ENCODE measurements at regions not wholly inside any gene's neighbourhood (a gene's known extent, or its start where the extent isn't known, plus 50 kb on each side); places are given as distances from the start of the nearest gene placed in this dataset.

- H3K9me3 ChIP-seq (ENCODE audit: severe bottlenecking), result no peaks in the 10 kb centered on the region
- ATAC-seq (ENCODE audit: low read depth), result no peak
- H3K36me3 ChIP-seq (ENCODE audit: low read depth), result no peaks in the 10 kb centered on the region
- no peak overlapping the region for H3K27ac ChIP-seq (ENCODE audit: poor library complexity, severe bottlenecking)
- DNase-seq (ENCODE audit: low spot score), result no peak
- no peaks in the 10 kb centered on the region for H3K27me3 ChIP-seq (ENCODE audit: insufficient read depth, poor library complexity, severe bottlenecking)
- TF ChIP-seq CTCF (IDR thresholded peaks at IDR 0.05; ENCODE audit: poor library complexity, severe bottlenecking), result no peak
- H3K4me1 ChIP-seq (ENCODE audit: insufficient read depth, poor library complexity, severe bottlenecking), result peaks cover 10% of the 10 kb centered on the region
- H3K4me3 ChIP-seq (ENCODE audit: severe bottlenecking), result no peak overlapping the region
Measured at GRCh38 chr7:45982907-45983719, 62.0 kb upstream of the IGFBP3 start.

GRCh38 chr7:45982132-45982531, 61.1 kb upstream of the IGFBP3 start:
- no peak overlapping the region for H3K4me3 ChIP-seq (ENCODE audit: severe bottlenecking)
- H3K27ac ChIP-seq (ENCODE audit: poor library complexity, severe bottlenecking), result no peak overlapping the region
- H3K36me3 ChIP-seq (ENCODE audit: low read depth), result no peaks in the 10 kb centered on the region
- no peaks in the 10 kb centered on the region for H3K27me3 ChIP-seq (ENCODE audit: insufficient read depth, poor library complexity, severe bottlenecking)
- DNase-seq (ENCODE audit: low spot score) (no peak), ATAC-seq (ENCODE audit: low read depth) (no peak)
- peaks cover 20% of the 10 kb centered on the region for H3K4me1 ChIP-seq (ENCODE audit: insufficient read depth, poor library complexity, severe bottlenecking)
- no peak for TF ChIP-seq CTCF (IDR thresholded peaks at IDR 0.05; ENCODE audit: poor library complexity, severe bottlenecking)
- H3K9me3 ChIP-seq (ENCODE audit: severe bottlenecking), result no peaks in the 10 kb centered on the region

GRCh38 chr7:45980973-45981372, 59.9 kb upstream of the IGFBP3 start:
- H3K36me3 ChIP-seq (ENCODE audit: low read depth), result no peaks in the 10 kb centered on the region
- no peaks in the 10 kb centered on the region for H3K27me3 ChIP-seq (ENCODE audit: insufficient read depth, poor library complexity, severe bottlenecking)
- no peak overlapping the region for H3K27ac ChIP-seq (ENCODE audit: poor library complexity, severe bottlenecking)
- DNase-seq (ENCODE audit: low spot score) (no peak), ATAC-seq (ENCODE audit: low read depth) (no peak)
- no peaks in the 10 kb centered on the region for H3K9me3 ChIP-seq (ENCODE audit: severe bottlenecking)
- TF ChIP-seq CTCF (IDR thresholded peaks at IDR 0.05; ENCODE audit: poor library complexity, severe bottlenecking), result no peak
- H3K4me1 ChIP-seq (ENCODE audit: insufficient read depth, poor library complexity, severe bottlenecking), result peaks cover 21% of the 10 kb centered on the region
- H3K4me3 ChIP-seq (ENCODE audit: severe bottlenecking), result no peak overlapping the region

GRCh38 chr7:45980181-45980905, 59.3 kb upstream of the IGFBP3 start:
- Histone ChIP-seq H3K27ac (ENCODE audit: poor library complexity, severe bottlenecking) (no peak overlapping the region), H3K36me3 (ENCODE audit: low read depth) (no peaks in the 10 kb centered on the region), H3K9me3 (ENCODE audit: severe bottlenecking) (no peaks in the 10 kb centered on the region), H3K4me1 (ENCODE audit: insufficient read depth, poor library complexity, severe bottlenecking) (peaks cover 21% of the 10 kb centered on the region), H3K27me3 (ENCODE audit: insufficient read depth, poor library complexity, severe bottlenecking) (no peaks in the 10 kb centered on the region), H3K4me3 (ENCODE audit: severe bottlenecking) (no peak overlapping the region)
- DNase-seq (ENCODE audit: low spot score), result no peak
- TF ChIP-seq CTCF (IDR thresholded peaks at IDR 0.05; ENCODE audit: poor library complexity, severe bottlenecking), result no peak
- ATAC-seq (ENCODE audit: low read depth), result no peak
